IMR-90 (cell line): ENCODE measurements at regions not wholly inside any gene's neighbourhood (a gene's known extent, or its start where the extent isn't known, plus 50 kb on each side); places are given as distances from the start of the nearest gene placed in this dataset.

Experiments used
- ATAC-seq: fragments of 200-7000 bp; cut with Tn5 transposase; 2 replicates; pipeline ENCODE4 v1.9.1; 2020; ENCODE audit warnings: low read depth, mild to moderate bottlenecking, moderate library complexity
- BruUV-seq: library from RNA; stranded (reverse); fragments of 400-500 nt; replicated peaks from 2 replicates; lab custom pipeline; 2021; lab: Mats Ljungman, UMichigan
- CTCF ChIA-PET: fragments of 300-600 bp; formaldehyde crosslinking; extraction: SDS; loops from one replicate; lab custom pipeline; 2021; ENCODE audit warnings: antibody characterized with exemption; lab: Yijun Ruan, JAX
- POLR2A ChIA-PET: fragments of 300-600 bp; sonication (Branson Sonifier 250); formaldehyde crosslinking; loops from one replicate; lab custom pipeline; 2022; ENCODE audit warnings: antibody characterized with exemption; ENCODE audit not compliant: unreplicated experiment; lab: Charles Lee
- DNase-seq: peaks from one replicate; pipeline ENCODE4 v3.0.0; 2013
- H2AFZ ChIP-seq: replicated peaks from 2 replicates; pipeline ENCODE3; 2013; ENCODE audit warnings: low read length, mild to moderate bottlenecking; ENCODE audit not compliant: poor library complexity
- H2AK5ac ChIP-seq: 2 replicates; pipeline ENCODE4 v1.6.1; 2013; ENCODE audit warnings: low read depth, low read length, inconsistent platforms
- H2AK9ac ChIP-seq: replicated peaks from 2 replicates; pipeline ENCODE3; 2013; ENCODE audit warnings: mild to moderate bottlenecking, low read depth, low read length, moderate library complexity; ENCODE audit not compliant: poor library complexity
- H2BK120ac ChIP-seq: 2 replicates; pipeline ENCODE4 v1.6.1; 2013; ENCODE audit warnings: low read depth, low read length, inconsistent platforms
- H2BK15ac ChIP-seq: 3 replicates; pipeline ENCODE4 v1.6.1; 2013; ENCODE audit warnings: low read depth, low read length, inconsistent platforms
- H2BK20ac ChIP-seq: 2 replicates; pipeline ENCODE4 v1.6.1; 2013; ENCODE audit warnings: low read depth, mild to moderate bottlenecking, inconsistent platforms, low read length, moderate library complexity
- H2BK5ac ChIP-seq: 2 replicates; pipeline ENCODE4 v1.6.1; 2013; ENCODE audit warnings: mild to moderate bottlenecking, low read depth, low read length, inconsistent platforms; ENCODE audit not compliant: poor library complexity, severe bottlenecking
- H3K14ac ChIP-seq: replicated peaks from 2 replicates; pipeline ENCODE4 v1.6.1; 2013; ENCODE audit warnings: low read depth, low read length, inconsistent platforms
- H3K18ac ChIP-seq: 2 replicates; pipeline ENCODE4 v1.6.1; 2013; ENCODE audit warnings: low read depth, low read length, control low read depth
- H3K23ac ChIP-seq: 2 replicates; pipeline ENCODE4 v1.6.1; 2013; ENCODE audit warnings: low read depth, low read length, inconsistent platforms
- H3K27ac ChIP-seq: 2 replicates; pipeline ENCODE4 v1.5.1; 2013; ENCODE audit warnings: mild to moderate bottlenecking, control low read depth, low read length; ENCODE audit not compliant: insufficient read depth
- H3K27me3 ChIP-seq: 2 replicates; pipeline ENCODE4 v1.6.1; 2013; ENCODE audit warnings: low read length; ENCODE audit not compliant: control insufficient read depth, insufficient read depth
- H3K36me3 ChIP-seq: 2 replicates; pipeline ENCODE4 v1.6.1; 2013; ENCODE audit warnings: low read length, mixed read lengths; ENCODE audit not compliant: control insufficient read depth, insufficient read depth
- H3K4ac ChIP-seq: 2 replicates; pipeline ENCODE4 v1.6.1; 2013; ENCODE audit warnings: low read depth, low read length, inconsistent platforms
- H3K4me1 ChIP-seq: 2 replicates; pipeline ENCODE4 v1.6.1; 2013; ENCODE audit warnings: low read length, mixed read lengths; ENCODE audit not compliant: control insufficient read depth, insufficient read depth
- H3K4me2 ChIP-seq: 2 replicates; pipeline ENCODE4 v1.6.1; 2013; ENCODE audit warnings: low read depth, mild to moderate bottlenecking, control low read depth, low read length, moderate library complexity
- H3K4me3 ChIP-seq: 2 replicates; pipeline ENCODE4 v1.5.1; 2013; ENCODE audit warnings: low read depth, mild to moderate bottlenecking, control low read depth, low read length, moderate library complexity; ENCODE audit not compliant: insufficient read depth
- H3K56ac ChIP-seq: 2 replicates; pipeline ENCODE4 v1.6.1; 2013; ENCODE audit warnings: low read length, inconsistent platforms; ENCODE audit not compliant: insufficient read depth; ENCODE audit errors: extremely low read depth
- H3K79me1 ChIP-seq, 2 experiments: 2 replicates each; pipeline ENCODE4 v1.6.1; 2013; ENCODE audit warnings: low read length in 2 of 2, inconsistent platforms in 1 of 2, low read depth in 1 of 2
- H3K9ac ChIP-seq: 2 replicates; pipeline ENCODE4 v1.6.1; 2013; ENCODE audit warnings: low read depth, low read length, control low read depth
- H3K9me1 ChIP-seq: 2 replicates; pipeline ENCODE4 v1.6.1; 2013; ENCODE audit warnings: low read length, inconsistent platforms; ENCODE audit not compliant: insufficient read depth
- H3K9me3 ChIP-seq: 2 replicates; pipeline ENCODE4 v1.6.1; 2013; ENCODE audit warnings: low read length; ENCODE audit not compliant: control insufficient read depth, insufficient read depth
- H4K20me1 ChIP-seq: 2 replicates; pipeline ENCODE4 v1.6.1; 2013; ENCODE audit warnings: low read length, inconsistent platforms; ENCODE audit not compliant: insufficient read depth
- H4K5ac ChIP-seq: 2 replicates; pipeline ENCODE4 v1.6.1; 2013; ENCODE audit warnings: mild to moderate bottlenecking, low read depth, low read length, control low read depth
- H4K8ac ChIP-seq, 2 experiments: 2 replicates each; pipeline ENCODE4 v1.6.1; 2013; ENCODE audit warnings: low read depth in 2 of 2, low read length in 2 of 2, control low read depth in 1 of 2, inconsistent platforms in 1 of 2
- H4K91ac ChIP-seq: 2 replicates; pipeline ENCODE4 v1.6.1; 2013; ENCODE audit warnings: low read depth, low read length, inconsistent platforms; ENCODE audit not compliant: insufficient read depth
- CHD1 ChIP-seq: IDR thresholded peaks from 2 replicates; pipeline ENCODE4 v1.6.1; 2012; ENCODE audit warnings: low read depth, low read length, improper control_type of control experiment
- POLR2A ChIP-seq: IDR thresholded peaks from 2 replicates; pipeline ENCODE4 v1.6.1; 2012; ENCODE audit warnings: mild to moderate bottlenecking, low read depth, low read length
- SMC3 ChIP-seq: fragments of 150-350 bp; IDR thresholded peaks from 2 replicates; pipeline ENCODE4 v1.6.1; 2016; ENCODE audit warnings: low read depth, mild to moderate bottlenecking, antibody characterized with exemption, low read length, moderate library complexity
- WGBS, 2 experiments: methylation state at CpG; one replicate each; pipeline versions ENCODE4 v1.1.5 to v1.1.7; 2013; ENCODE audit warnings: missing lambda C conversion rate in 2 of 2; ENCODE audit not compliant: insufficient read length in 1 of 2; ENCODE audit errors: extremely low coverage in 2 of 2; 5-methylcytosine and 5-hydroxymethylcytosine counted together
- dilution Hi-C: fragments of 300-500 bp; cut with HindIII; formaldehyde crosslinking; loops from one replicate; pipeline ENCODE4 v1.14.3; 2018; ENCODE audit warnings: low sequenced_read_pairs; ENCODE audit not compliant: unreplicated experiment
- in situ Hi-C: fragments of 300-500 bp; cut with MboI; formaldehyde crosslinking; loops from 3 replicates; pipeline ENCODE4 v1.14.3; 2019; ENCODE audit warnings: low sequenced_read_pairs, inconsistent platforms, mixed read lengths
- intact Hi-C: fragments of 100-400 bp; cut with micrococcal nuclease; formaldehyde crosslinking; loops from 2 replicates; pipeline ENCODE4 v1.10.0; 2022
- TF ChIP-seq, protein P1 (sequence below): fragments of 150-350 bp; IDR thresholded peaks from 2 replicates; pipeline ENCODE4 v1.6.1; 2016; ENCODE audit warnings: low read depth, mild to moderate bottlenecking, low read length, moderate library complexity, borderline replicate concordance

DNA sequence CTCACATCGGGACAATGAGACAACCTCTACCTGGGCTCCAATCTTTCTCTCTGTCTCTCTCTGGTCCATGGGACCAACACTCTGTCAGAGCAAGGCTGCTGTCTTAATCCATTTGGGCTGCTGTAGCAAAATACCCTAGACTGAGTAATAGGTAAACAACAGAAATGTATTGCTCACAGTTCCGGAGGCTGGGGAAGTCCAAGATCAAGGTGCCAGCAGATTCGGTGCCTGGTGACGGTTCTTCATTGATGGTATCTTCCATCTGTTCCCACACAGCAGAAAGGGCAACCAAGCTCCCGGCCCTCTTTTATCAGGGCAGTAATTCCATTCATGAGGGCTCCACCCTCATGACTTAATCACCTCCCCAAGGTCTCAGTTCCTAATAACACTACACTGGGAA is 61.3 kb upstream of the SPOCK1 start:
- Histone ChIP-seq H3K36me3 (no peaks in the 10 kb centered on the region), H3K27me3 (no peaks in the 10 kb centered on the region), H3K79me1 (no peaks in the 10 kb centered on the region), H3K4ac (no peak overlapping the region), H4K91ac (no peak overlapping the region), H2AK9ac (no peak overlapping the region), H3K4me2 (no peak overlapping the region), H3K14ac (no peak overlapping the region), H2BK15ac (no peak overlapping the region), H3K27ac (no peak overlapping the region), H3K4me1 (peaks cover 1% of the 10 kb centered on the region; the same call in 1 of the 2 replicates), H3K9me3 (no peaks in the 10 kb centered on the region), H2AK5ac (no peak overlapping the region), H3K4me3 (no peak overlapping the region), H3K18ac (no peak overlapping the region), H3K9ac (no peak overlapping the region), H4K8ac (no peak overlapping the region), H3K23ac (no peak overlapping the region), H2BK120ac (no peak overlapping the region), H3K9me1 (no peaks in the 10 kb centered on the region), H4K5ac (no peak overlapping the region), H3K56ac (no peak overlapping the region), H2AFZ (no peak overlapping the region), H2BK20ac (no peak overlapping the region), H4K20me1 (no peaks in the 10 kb centered on the region), H2BK5ac (no peak overlapping the region)
- in situ Hi-C loops (no loop called here), dilution Hi-C loops (no loop called here), intact Hi-C loops (no loop called here)
- ChIA-PET POLR2A (no interaction called here), CTCF (interaction anchor here (0.6 kb wide), 1 partner anchor 62 kb away, joined by 6 read pairs; no protein-coding TSS in a partner anchor)
- WGBS, 2 experiments: 67% methylated on average over 1 of the region's 5 CpGs; no CpG with 5 or more reads in 1 of the 2 experiments
- no peak for ATAC-seq
- no TSS peak for BruUV-seq
- DNase-seq: no peak
- TF ChIP-seq, protein P1, sequence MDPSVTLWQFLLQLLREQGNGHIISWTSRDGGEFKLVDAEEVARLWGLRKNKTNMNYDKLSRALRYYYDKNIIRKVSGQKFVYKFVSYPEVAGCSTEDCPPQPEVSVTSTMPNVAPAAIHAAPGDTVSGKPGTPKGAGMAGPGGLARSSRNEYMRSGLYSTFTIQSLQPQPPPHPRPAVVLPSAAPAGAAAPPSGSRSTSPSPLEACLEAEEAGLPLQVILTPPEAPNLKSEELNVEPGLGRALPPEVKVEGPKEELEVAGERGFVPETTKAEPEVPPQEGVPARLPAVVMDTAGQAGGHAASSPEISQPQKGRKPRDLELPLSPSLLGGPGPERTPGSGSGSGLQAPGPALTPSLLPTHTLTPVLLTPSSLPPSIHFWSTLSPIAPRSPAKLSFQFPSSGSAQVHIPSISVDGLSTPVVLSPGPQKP: no peak
- TF ChIP-seq POLR2A (no peak), CHD1 (no peak), SMC3 (no peak)
